Esophagus squamous epithelium (tissue), 4 donors: ENCODE measurements at regions not wholly inside any gene's neighbourhood (a gene's known extent, or its start where the extent isn't known, plus 50 kb on each side); places are given as distances from the start of the nearest gene placed in this dataset.

ENCODE experiments used
- POLR2A ChIP-seq, 4 donors: fragments of 450-650 bp; IDR thresholded peaks; one replicate each; pipeline ENCODE4 v1.6.1; 2017; ENCODE audit warnings: antibody characterized with exemption in 4 of 4, mild to moderate bottlenecking in 4 of 4, moderate library complexity in 3 of 4
- TF ChIP-seq, protein P1 (sequence below), 6 experiments: fragments of 450-650 bp in 4 of 6; fragments of 200-600 bp in 2 of 6; sonication (generic) in 2 of 6; IDR thresholded peaks; one replicate each; pipeline ENCODE4 v1.5.1; 2016 to 2019; ENCODE audit warnings: antibody characterized with exemption in 6 of 6, mild to moderate bottlenecking in 4 of 6, moderate library complexity in 4 of 6

- TF ChIP-seq, protein P1, sequence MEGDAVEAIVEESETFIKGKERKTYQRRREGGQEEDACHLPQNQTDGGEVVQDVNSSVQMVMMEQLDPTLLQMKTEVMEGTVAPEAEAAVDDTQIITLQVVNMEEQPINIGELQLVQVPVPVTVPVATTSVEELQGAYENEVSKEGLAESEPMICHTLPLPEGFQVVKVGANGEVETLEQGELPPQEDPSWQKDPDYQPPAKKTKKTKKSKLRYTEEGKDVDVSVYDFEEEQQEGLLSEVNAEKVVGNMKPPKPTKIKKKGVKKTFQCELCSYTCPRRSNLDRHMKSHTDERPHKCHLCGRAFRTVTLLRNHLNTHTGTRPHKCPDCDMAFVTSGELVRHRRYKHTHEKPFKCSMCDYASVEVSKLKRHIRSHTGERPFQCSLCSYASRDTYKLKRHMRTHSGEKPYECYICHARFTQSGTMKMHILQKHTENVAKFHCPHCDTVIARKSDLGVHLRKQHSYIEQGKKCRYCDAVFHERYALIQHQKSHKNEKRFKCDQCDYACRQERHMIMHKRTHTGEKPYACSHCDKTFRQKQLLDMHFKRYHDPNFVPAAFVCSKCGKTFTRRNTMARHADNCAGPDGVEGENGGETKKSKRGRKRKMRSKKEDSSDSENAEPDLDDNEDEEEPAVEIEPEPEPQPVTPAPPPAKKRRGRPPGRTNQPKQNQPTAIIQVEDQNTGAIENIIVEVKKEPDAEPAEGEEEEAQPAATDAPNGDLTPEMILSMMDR (IDR thresholded peaks at IDR 0.05), result no peak
- TF ChIP-seq POLR2A (IDR thresholded peaks at IDR 0.05), result no peak
These were observed 1217.0 kb upstream of the PRKX start for GRCh38 chrX:4930426-4930825.
